ENCODE measurements at regions not wholly inside any gene's neighbourhood (a gene's known extent, or its start where the extent isn't known, plus 50 kb on each side); places are given as distances from the start of the nearest gene placed in this dataset.

GRCh38 chr3:94961423-94962100, 898.7 kb downstream of the NSUN3 start:
- Histone ChIP-seq H3K4me3 (ENCODE audit: low read length) (no peak overlapping the region), H3K27ac (ENCODE audit: low read length) (no peak overlapping the region), H3K4me2 (ENCODE audit: low read depth, low read length, poor library complexity, severe bottlenecking) (no peak overlapping the region), H4K20me1 (ENCODE audit: insufficient read depth, low read depth, low read length) (no peaks in the 10 kb centered on the region), H3K9ac (ENCODE audit: low read length) (no peak overlapping the region), H3K4me1 (ENCODE audit: low read length) (no peaks in the 10 kb centered on the region), H3K9me2 (replicated peaks; ENCODE audit: insufficient read depth, low read length) (no peaks in the 10 kb centered on the region), H2AFZ (ENCODE audit: low read length) (no peak overlapping the region), H3K9me3 (ENCODE audit: low read length) (peaks cover 8% of the 10 kb centered on the region), H3K79me2 (ENCODE audit: low read length) (no peaks in the 10 kb centered on the region), H3K36me3 (ENCODE audit: insufficient read depth, low read length) (no peaks in the 10 kb centered on the region), H3K27me3 (ENCODE audit: low read length) (no peaks in the 10 kb centered on the region)
- no peak for DNase-seq

DNA sequence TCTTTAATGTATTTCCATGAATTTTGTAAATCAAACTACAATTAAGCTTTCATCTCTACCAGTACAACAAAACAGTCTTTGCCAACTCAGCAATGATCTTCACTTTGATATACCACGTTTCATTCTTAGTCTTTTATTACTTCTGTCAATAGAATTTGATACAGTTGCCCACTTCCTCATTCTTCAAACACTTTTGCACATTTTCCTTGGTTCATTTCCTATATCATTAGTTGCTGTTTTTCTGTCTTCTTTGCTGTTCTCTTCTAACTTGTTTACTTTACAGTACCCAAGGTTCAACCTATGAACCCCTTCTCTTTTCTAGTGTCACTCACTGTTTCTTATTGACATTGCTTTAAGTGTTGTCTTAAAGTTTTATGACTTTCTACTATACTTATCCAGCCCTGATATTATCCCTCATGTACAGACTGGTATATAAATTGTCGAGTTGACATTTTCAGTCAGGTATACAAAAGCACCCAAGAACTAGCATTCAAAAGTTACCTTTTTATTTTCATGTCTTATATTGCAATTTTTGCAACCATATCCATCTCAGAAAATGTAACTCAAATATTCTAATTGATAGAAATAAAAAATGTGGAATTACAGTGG, 903.1 kb downstream of the NSUN3 start:
- H3K79me2 ChIP-seq (ENCODE audit: low read length): no peaks in the 10 kb centered on the region
- no peaks in the 10 kb centered on the region for H3K9me2 ChIP-seq (replicated peaks; ENCODE audit: insufficient read depth, low read length)
- no peaks in the 10 kb centered on the region for H3K36me3 ChIP-seq (ENCODE audit: insufficient read depth, low read length)
- DNase-seq: no peak
- H3K9me3 ChIP-seq (ENCODE audit: low read length): peaks cover 8% of the 10 kb centered on the region
- no peak overlapping the region for H3K4me2 ChIP-seq (ENCODE audit: low read depth, low read length, poor library complexity, severe bottlenecking)
- no peaks in the 10 kb centered on the region for H4K20me1 ChIP-seq (ENCODE audit: insufficient read depth, low read depth, low read length)
- no peak overlapping the region for H2AFZ ChIP-seq (ENCODE audit: low read length)
- no peaks in the 10 kb centered on the region for H3K27me3 ChIP-seq (ENCODE audit: low read length)
- H3K4me1 ChIP-seq (ENCODE audit: low read length): no peaks in the 10 kb centered on the region
- H3K4me3 ChIP-seq (ENCODE audit: low read length): no peak overlapping the region
- H3K9ac ChIP-seq (ENCODE audit: low read length): no peak overlapping the region
- H3K27ac ChIP-seq (ENCODE audit: low read length): no peak overlapping the region

DNA sequence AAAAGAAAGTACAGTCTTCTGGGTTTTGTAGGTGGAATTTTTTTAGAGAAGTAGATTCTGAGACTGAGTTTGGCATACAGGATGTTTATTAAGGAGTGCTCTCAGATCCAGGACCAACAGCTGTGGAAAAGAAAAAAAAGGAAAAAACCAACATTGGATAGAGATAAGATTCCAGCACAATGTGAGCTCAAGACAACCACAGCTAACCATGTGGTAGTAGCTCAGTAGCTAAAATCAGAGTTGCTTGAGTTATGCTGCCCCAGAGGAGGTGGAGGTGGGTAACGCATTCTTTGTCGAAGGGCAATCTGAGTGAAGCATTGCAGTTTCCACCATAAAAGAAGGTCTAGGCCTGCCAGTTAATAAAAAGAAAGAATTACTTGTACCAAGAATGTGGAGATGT, 904.3 kb downstream of the NSUN3 start:
- Histone ChIP-seq H3K27ac (ENCODE audit: low read length) (no peak overlapping the region), H3K4me3 (ENCODE audit: low read length) (no peak overlapping the region), H2AFZ (ENCODE audit: low read length) (no peak overlapping the region), H3K4me1 (ENCODE audit: low read length) (no peaks in the 10 kb centered on the region), H3K27me3 (ENCODE audit: low read length) (no peaks in the 10 kb centered on the region), H3K9me3 (ENCODE audit: low read length) (peaks cover 6% of the 10 kb centered on the region; the same call in 1 of the 2 replicates), H3K4me2 (ENCODE audit: low read depth, low read length, poor library complexity, severe bottlenecking) (no peak overlapping the region), H3K9ac (ENCODE audit: low read length) (no peak overlapping the region), H4K20me1 (ENCODE audit: insufficient read depth, low read depth, low read length) (no peaks in the 10 kb centered on the region), H3K9me2 (replicated peaks; ENCODE audit: insufficient read depth, low read length) (no peaks in the 10 kb centered on the region), H3K79me2 (ENCODE audit: low read length) (no peaks in the 10 kb centered on the region), H3K36me3 (ENCODE audit: insufficient read depth, low read length) (no peaks in the 10 kb centered on the region)
- DNase-seq: no peak

GRCh38 chr3:94968519-94968918, 905.7 kb downstream of the NSUN3 start:
- H3K4me2 ChIP-seq (ENCODE audit: low read depth, low read length, poor library complexity, severe bottlenecking): no peak overlapping the region
- H3K27me3 ChIP-seq (ENCODE audit: low read length): no peaks in the 10 kb centered on the region
- H3K27ac ChIP-seq (ENCODE audit: low read length): no peak overlapping the region
- H3K4me1 ChIP-seq (ENCODE audit: low read length): no peaks in the 10 kb centered on the region
- no peak overlapping the region for H3K4me3 ChIP-seq (ENCODE audit: low read length)
- DNase-seq: no peak
- H3K9ac ChIP-seq (ENCODE audit: low read length): no peak overlapping the region
- no peaks in the 10 kb centered on the region for H3K79me2 ChIP-seq (ENCODE audit: low read length)
- no peaks in the 10 kb centered on the region for H4K20me1 ChIP-seq (ENCODE audit: insufficient read depth, low read depth, low read length)
- H3K9me2 ChIP-seq (replicated peaks; ENCODE audit: insufficient read depth, low read length): no peaks in the 10 kb centered on the region
- peaks cover 8% of the 10 kb centered on the region for H3K9me3 ChIP-seq (ENCODE audit: low read length)
- H3K36me3 ChIP-seq (ENCODE audit: insufficient read depth, low read length): no peaks in the 10 kb centered on the region
- H2AFZ ChIP-seq (ENCODE audit: low read length): no peak overlapping the region

DNA sequence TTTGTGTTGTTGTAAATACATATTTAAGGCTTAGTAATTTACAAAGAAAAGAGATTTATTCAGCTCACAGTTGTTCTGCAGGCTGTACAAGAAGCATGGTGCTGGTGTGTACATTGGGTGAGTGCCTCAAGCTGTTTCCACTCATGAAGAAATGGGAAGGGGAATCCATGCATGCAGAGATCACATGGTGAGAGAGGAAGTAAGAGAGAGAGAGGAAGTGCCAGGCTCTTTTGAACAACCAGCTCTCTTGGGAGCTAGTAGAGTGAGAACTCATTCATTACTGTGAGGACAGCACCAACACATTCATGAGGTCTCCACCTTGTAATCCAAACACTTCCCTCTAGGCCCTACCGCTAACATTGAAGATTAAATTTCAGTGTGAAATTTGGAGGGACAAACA, 909.2 kb downstream of the NSUN3 start:
- Histone ChIP-seq H2AFZ (ENCODE audit: low read length) (no peak overlapping the region), H3K36me3 (ENCODE audit: insufficient read depth, low read length) (no peaks in the 10 kb centered on the region), H3K27me3 (ENCODE audit: low read length) (no peaks in the 10 kb centered on the region), H3K4me3 (ENCODE audit: low read length) (no peak overlapping the region), H3K4me1 (ENCODE audit: low read length) (no peaks in the 10 kb centered on the region), H3K9me3 (ENCODE audit: low read length) (peaks cover 3% of the 10 kb centered on the region; the same call in 1 of the 2 replicates), H3K9ac (ENCODE audit: low read length) (no peak overlapping the region), H3K27ac (ENCODE audit: low read length) (no peak overlapping the region), H3K4me2 (ENCODE audit: low read depth, low read length, poor library complexity, severe bottlenecking) (no peak overlapping the region), H3K79me2 (ENCODE audit: low read length) (no peaks in the 10 kb centered on the region), H4K20me1 (ENCODE audit: insufficient read depth, low read depth, low read length) (no peaks in the 10 kb centered on the region), H3K9me2 (replicated peaks; ENCODE audit: insufficient read depth, low read length) (no peaks in the 10 kb centered on the region)
- no peak for DNase-seq

DNA sequence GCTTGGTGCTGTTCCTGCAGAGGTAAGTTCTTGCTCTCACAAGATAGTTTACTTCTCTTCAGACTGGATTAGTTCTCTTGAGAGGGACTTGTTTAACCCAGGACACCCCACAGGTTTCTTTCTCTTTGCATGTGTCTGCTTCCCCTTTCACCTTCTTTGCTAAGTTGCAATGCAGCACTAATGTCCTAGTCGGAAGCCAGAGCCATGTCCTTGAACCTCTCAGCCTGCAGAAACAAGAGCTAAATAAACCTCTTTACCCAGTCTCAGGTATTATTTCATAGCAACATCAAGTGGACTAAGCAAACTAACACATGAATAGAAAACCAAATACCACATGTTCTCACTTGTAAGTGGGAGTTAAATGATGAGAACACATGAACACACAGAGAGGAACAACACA, 915.2 kb downstream of the NSUN3 start:
- no peaks in the 10 kb centered on the region for H4K20me1 ChIP-seq (ENCODE audit: insufficient read depth, low read depth, low read length)
- no peaks in the 10 kb centered on the region for H3K27me3 ChIP-seq (ENCODE audit: low read length)
- no peak overlapping the region for H3K9ac ChIP-seq (ENCODE audit: low read length)
- no peaks in the 10 kb centered on the region for H3K9me2 ChIP-seq (replicated peaks; ENCODE audit: insufficient read depth, low read length)
- H3K4me1 ChIP-seq (ENCODE audit: low read length): no peaks in the 10 kb centered on the region
- H3K79me2 ChIP-seq (ENCODE audit: low read length): no peaks in the 10 kb centered on the region
- H3K36me3 ChIP-seq (ENCODE audit: insufficient read depth, low read length): no peaks in the 10 kb centered on the region
- DNase-seq: no peak
- no peak overlapping the region for H3K4me3 ChIP-seq (ENCODE audit: low read length)
- no peak overlapping the region for H3K27ac ChIP-seq (ENCODE audit: low read length)
- H2AFZ ChIP-seq (ENCODE audit: low read length): no peak overlapping the region
- no peak overlapping the region for H3K4me2 ChIP-seq (ENCODE audit: low read depth, low read length, poor library complexity, severe bottlenecking)
- peaks cover 5% of the 10 kb centered on the region for H3K9me3 ChIP-seq (ENCODE audit: low read length)

DNA sequence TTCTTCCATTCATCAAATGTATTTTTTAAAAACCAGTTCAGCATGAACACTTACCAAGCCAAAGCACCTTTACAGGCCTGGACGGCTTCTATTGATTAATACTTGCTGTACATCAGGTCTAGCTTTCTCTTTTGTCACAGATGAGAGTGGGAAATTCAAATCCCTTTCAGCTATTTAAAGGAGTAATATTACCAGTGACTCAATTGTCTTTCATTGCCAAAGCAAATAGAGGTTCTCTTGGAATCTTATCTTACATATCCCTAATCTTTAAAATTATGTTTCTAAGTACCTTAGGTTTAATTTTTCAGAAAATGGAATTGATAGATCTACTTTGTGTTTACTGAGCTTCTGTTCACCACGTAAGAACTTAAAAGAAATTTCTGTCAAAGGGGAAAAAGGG, 922.9 kb downstream of the NSUN3 start:
- Histone ChIP-seq H3K27ac (ENCODE audit: low read length) (no peak overlapping the region), H3K79me2 (ENCODE audit: low read length) (no peaks in the 10 kb centered on the region), H3K4me3 (ENCODE audit: low read length) (no peak overlapping the region), H4K20me1 (ENCODE audit: insufficient read depth, low read depth, low read length) (no peaks in the 10 kb centered on the region), H3K4me1 (ENCODE audit: low read length) (no peaks in the 10 kb centered on the region), H3K36me3 (ENCODE audit: insufficient read depth, low read length) (no peaks in the 10 kb centered on the region), H3K4me2 (ENCODE audit: low read depth, low read length, poor library complexity, severe bottlenecking) (no peak overlapping the region), H3K9ac (ENCODE audit: low read length) (no peak overlapping the region), H3K27me3 (ENCODE audit: low read length) (no peaks in the 10 kb centered on the region), H2AFZ (ENCODE audit: low read length) (no peak overlapping the region), H3K9me2 (replicated peaks; ENCODE audit: insufficient read depth, low read length) (no peaks in the 10 kb centered on the region), H3K9me3 (ENCODE audit: low read length) (peaks cover 4% of the 10 kb centered on the region; the same call in 1 of the 2 replicates)
- no peak for DNase-seq

DNA sequence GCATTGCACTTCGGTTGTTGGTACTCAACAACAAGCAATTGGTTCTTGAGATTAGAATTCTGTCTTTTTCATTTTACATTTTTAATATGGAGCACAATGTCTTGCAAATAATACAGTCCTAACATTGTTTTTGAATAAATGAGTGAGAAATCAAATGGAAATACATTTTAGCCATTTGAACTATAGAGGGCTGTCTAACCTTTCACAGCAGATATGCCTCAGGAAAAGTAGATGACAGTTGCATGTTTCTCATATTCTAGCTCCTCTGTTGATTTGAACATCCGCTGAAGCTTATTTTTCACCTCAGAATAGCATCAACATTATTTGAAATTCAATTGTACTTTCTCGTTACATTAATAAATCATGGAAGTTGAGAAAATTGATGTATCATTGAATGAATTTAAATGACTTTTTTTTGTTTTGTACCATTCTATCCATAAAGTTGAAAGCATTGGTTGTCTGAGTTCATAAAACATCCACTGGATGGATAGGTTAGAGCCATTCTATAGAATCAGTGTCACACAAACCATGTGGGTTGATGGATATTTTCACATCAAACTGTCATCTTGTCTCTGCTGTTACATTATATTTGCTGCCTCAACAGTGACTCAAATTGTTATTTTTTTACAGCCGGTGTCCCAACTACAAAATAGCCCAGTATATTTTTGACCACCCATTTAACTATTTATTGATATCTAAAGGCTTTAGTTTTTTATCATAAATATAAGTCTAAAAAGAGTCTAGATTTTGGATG, 928.3 kb downstream of the NSUN3 start:
- Histone ChIP-seq H3K4me1 (ENCODE audit: low read length) (no peaks in the 10 kb centered on the region), H3K79me2 (ENCODE audit: low read length) (no peaks in the 10 kb centered on the region), H3K9me2 (replicated peaks; ENCODE audit: insufficient read depth, low read length) (no peaks in the 10 kb centered on the region), H3K36me3 (ENCODE audit: insufficient read depth, low read length) (no peaks in the 10 kb centered on the region), H3K9ac (ENCODE audit: low read length) (no peak overlapping the region), H3K9me3 (ENCODE audit: low read length) (peaks cover 4% of the 10 kb centered on the region; the same call in 1 of the 2 replicates), H3K27ac (ENCODE audit: low read length) (no peak overlapping the region), H4K20me1 (ENCODE audit: insufficient read depth, low read depth, low read length) (no peaks in the 10 kb centered on the region), H3K4me2 (ENCODE audit: low read depth, low read length, poor library complexity, severe bottlenecking) (no peak overlapping the region), H3K4me3 (ENCODE audit: low read length) (no peak overlapping the region), H3K27me3 (ENCODE audit: low read length) (no peaks in the 10 kb centered on the region), H2AFZ (ENCODE audit: low read length) (no peak overlapping the region)
- no peak for DNase-seq

All from Karpas-422 (cell line).